ENCODE measurements at regions not wholly inside any gene's neighbourhood (a gene's known extent, or its start where the extent isn't known, plus 50 kb on each side); places are given as distances from the start of the nearest gene placed in this dataset.

DNA sequence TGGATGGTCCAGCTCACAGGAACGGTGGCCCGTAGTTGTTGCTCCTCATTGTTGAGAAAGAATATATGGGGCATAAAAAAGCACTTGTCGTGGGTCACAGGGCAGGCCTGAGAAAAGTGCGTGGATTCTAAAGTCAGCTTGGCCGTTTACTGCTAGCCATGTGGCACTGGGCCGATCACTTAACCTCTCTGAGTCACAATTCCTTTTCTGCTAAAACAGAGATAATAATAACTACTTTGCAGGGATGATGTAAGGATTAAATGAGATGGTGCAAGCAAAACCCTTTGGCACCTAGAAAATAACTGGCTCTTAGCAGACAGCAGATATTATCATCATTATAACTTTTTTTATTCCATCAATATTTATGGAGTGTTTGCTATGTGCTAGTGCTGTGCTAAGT is 579.7 kb downstream of the CCDC171 start:
- no peak overlapping the region for H2AFZ ChIP-seq (ENCODE audit: low read depth, low read length, poor library complexity, severe bottlenecking)
- no peaks in the 10 kb centered on the region for H3K9me3 ChIP-seq (ENCODE audit: control insufficient read depth in 1 of 2, insufficient read depth in 1 of 2, low read depth in 1 of 2, low read length in 2 of 2)
- intact Hi-C loops (cut with micrococcal nuclease), result loop anchor here (5.0 kb wide), 2 partner anchors 85 to 295 kb away; no protein-coding TSS in a partner anchor
- H3K79me2 ChIP-seq (ENCODE audit: insufficient read depth, low read length), result no peaks in the 10 kb centered on the region
- peaks cover 0 to 14% of the 10 kb centered on the region in 2 experiments; a peak in 2 of 4 replicates for H3K4me1 ChIP-seq (ENCODE audit: control insufficient read depth in 1 of 2, insufficient read depth in 2 of 2, low read length in 2 of 2)
- ChIA-PET RAD21 (ENCODE audit: low non-redundant PET in 1 of 2, low total read pairs in 2 of 2, uncharacterized antibody in 2 of 2, unreplicated experiment in 2 of 2) (no interaction called here), CTCF (interaction anchor here (2.3 kb wide), 1 partner anchor 100 kb away, joined by 7 read pairs; no protein-coding TSS in a partner anchor), POLR2A (no interaction called here)
- no peaks in the 10 kb centered on the region for H3K36me3 ChIP-seq (ENCODE audit: control insufficient read depth in 1 of 2, insufficient read depth in 2 of 2, low read length in 2 of 2)
- ATAC-seq (no peak), DNase-seq (ENCODE audit: low read depth, low spot score) (no peak)
- no peaks in the 10 kb centered on the region for H4K20me1 ChIP-seq (ENCODE audit: insufficient read depth)
- no peak for TF ChIP-seq RAD21 (IDR thresholded peaks at IDR 0.05; ENCODE audit: low read depth)
- TF ChIP-seq CEBPB (IDR thresholded peaks at IDR 0.05; ENCODE audit: low read depth), result no peak
- no peak for TF ChIP-seq TCF7L2 (IDR thresholded peaks at IDR 0.05; ENCODE audit: borderline replicate concordance, extremely low read depth, insufficient read depth, insufficient read length)
- no peak for TF ChIP-seq POLR2AphosphoS5 (IDR thresholded peaks at IDR 0.05; ENCODE audit: low read depth, low read length)
- TF ChIP-seq, protein P1, sequence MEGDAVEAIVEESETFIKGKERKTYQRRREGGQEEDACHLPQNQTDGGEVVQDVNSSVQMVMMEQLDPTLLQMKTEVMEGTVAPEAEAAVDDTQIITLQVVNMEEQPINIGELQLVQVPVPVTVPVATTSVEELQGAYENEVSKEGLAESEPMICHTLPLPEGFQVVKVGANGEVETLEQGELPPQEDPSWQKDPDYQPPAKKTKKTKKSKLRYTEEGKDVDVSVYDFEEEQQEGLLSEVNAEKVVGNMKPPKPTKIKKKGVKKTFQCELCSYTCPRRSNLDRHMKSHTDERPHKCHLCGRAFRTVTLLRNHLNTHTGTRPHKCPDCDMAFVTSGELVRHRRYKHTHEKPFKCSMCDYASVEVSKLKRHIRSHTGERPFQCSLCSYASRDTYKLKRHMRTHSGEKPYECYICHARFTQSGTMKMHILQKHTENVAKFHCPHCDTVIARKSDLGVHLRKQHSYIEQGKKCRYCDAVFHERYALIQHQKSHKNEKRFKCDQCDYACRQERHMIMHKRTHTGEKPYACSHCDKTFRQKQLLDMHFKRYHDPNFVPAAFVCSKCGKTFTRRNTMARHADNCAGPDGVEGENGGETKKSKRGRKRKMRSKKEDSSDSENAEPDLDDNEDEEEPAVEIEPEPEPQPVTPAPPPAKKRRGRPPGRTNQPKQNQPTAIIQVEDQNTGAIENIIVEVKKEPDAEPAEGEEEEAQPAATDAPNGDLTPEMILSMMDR (IDR thresholded peaks at IDR 0.05 in 2 of 3, conservative IDR thresholded peaks at IDR 0.05 in 1 of 3; ENCODE audit: borderline replicate concordance in 1 of 3, insufficient read depth in 1 of 3, low read depth in 2 of 3, low read length in 2 of 3), result no peak
- TF ChIP-seq ZFX (IDR thresholded peaks at IDR 0.05), result no peak
- no peak for TF ChIP-seq SIN3A (IDR thresholded peaks at IDR 0.05; ENCODE audit: low read depth)
- no peak for TF ChIP-seq ELF1 (IDR thresholded peaks at IDR 0.05; ENCODE audit: borderline replicate concordance, low read depth)
- TF ChIP-seq CBX3 (IDR thresholded peaks at IDR 0.05; ENCODE audit: low read depth), result no peak
- H3K4me2 ChIP-seq (ENCODE audit: low read length), result no peak overlapping the region
- BruUV-seq (replicated peaks), result no TSS peak
- no peak overlapping the region for H3K9ac ChIP-seq (ENCODE audit: low read length)
- H3K4me3 ChIP-seq (replicated peaks in 1 of 2; ENCODE audit: low read depth in 1 of 2, low read length in 2 of 2), result no peak overlapping the region
- H3K27ac ChIP-seq (ENCODE audit: low read depth, low read length), result no peak overlapping the region
- no peaks in the 10 kb centered on the region for H3K27me3 ChIP-seq (ENCODE audit: insufficient read depth, low read length)
- no peaks in the 10 kb centered on the region for H3K9me2 ChIP-seq (ENCODE audit: insufficient read depth)
